ENCODE measurements at regions not wholly inside any gene's neighbourhood (a gene's known extent, or its start where the extent isn't known, plus 50 kb on each side); places are given as distances from the start of the nearest gene placed in this dataset.

- DNase-seq (ENCODE audit: low read depth in 2 of 2), result no peak
Measured at GRCh38 chr16:51592535-51593300, 441.6 kb upstream of the SALL1 start.

- no peak for DNase-seq (ENCODE audit: low read depth in 2 of 2)
Measured at GRCh38 chr16:51592001-51592501, 441.0 kb upstream of the SALL1 start.

GRCh38 chr16:51591480-51591879, 440.4 kb upstream of the SALL1 start:
- no peak for DNase-seq (ENCODE audit: low read depth in 2 of 2)

GRCh38 chr16:51579652-51580360, 428.7 kb upstream of the SALL1 start:
- DNase-seq (ENCODE audit: low read depth in 2 of 2), result no peak

- no peak for DNase-seq (ENCODE audit: low read depth in 2 of 2)
Measured at GRCh38 chr16:51577621-51578303, 426.7 kb upstream of the SALL1 start.

- no peak for DNase-seq (ENCODE audit: low read depth in 2 of 2)
Measured at GRCh38 chr16:51576498-51577195, 425.6 kb upstream of the SALL1 start.

- no peak for DNase-seq (ENCODE audit: low read depth in 2 of 2)
Measured at GRCh38 chr16:51573191-51573590, 422.1 kb upstream of the SALL1 start.

- DNase-seq (ENCODE audit: low read depth in 2 of 2), result no peak
Measured at GRCh38 chr16:51569203-51569931, 418.3 kb upstream of the SALL1 start.

- no peak for DNase-seq (ENCODE audit: low read depth in 2 of 2)
Measured at GRCh38 chr16:51567911-51568310, 416.8 kb upstream of the SALL1 start.

GRCh38 chr16:51565184-51565583, 414.1 kb upstream of the SALL1 start:
- DNase-seq (ENCODE audit: low read depth in 2 of 2), result no peak

GRCh38 chr16:51562891-51563290, 411.8 kb upstream of the SALL1 start:
- no peak for DNase-seq (ENCODE audit: low read depth in 2 of 2)

GRCh38 chr16:51559901-51560300, 408.8 kb upstream of the SALL1 start:
- no peak for DNase-seq (ENCODE audit: low read depth in 2 of 2)

- no peak for DNase-seq (ENCODE audit: low read depth in 2 of 2)
Measured at GRCh38 chr16:51557670-51558069, 406.6 kb upstream of the SALL1 start.

GRCh38 chr16:51556694-51557340, 405.7 kb upstream of the SALL1 start:
- no peak for DNase-seq (ENCODE audit: low read depth in 2 of 2)

- no peak for DNase-seq (ENCODE audit: low read depth in 2 of 2)
Measured at GRCh38 chr16:51553910-51554309, 402.8 kb upstream of the SALL1 start.

GRCh38 chr16:51553314-51553713, 402.2 kb upstream of the SALL1 start:
- no peak for DNase-seq (ENCODE audit: low read depth in 2 of 2)

GRCh38 chr16:51550800-51551347, 399.8 kb upstream of the SALL1 start:
- DNase-seq (ENCODE audit: low read depth in 2 of 2), result no peak

GRCh38 chr16:51549836-51550235, 398.8 kb upstream of the SALL1 start:
- DNase-seq (ENCODE audit: low read depth in 2 of 2), result no peak

GRCh38 chr16:51545951-51546350, 394.9 kb upstream of the SALL1 start:
- DNase-seq (ENCODE audit: low read depth in 2 of 2), result no peak

- DNase-seq (ENCODE audit: low read depth in 2 of 2), result no peak
Measured at GRCh38 chr16:51544851-51545467, 393.9 kb upstream of the SALL1 start.

Data from stimulated activated CD4-positive, alpha-beta T cell treated with anti-CD3 and anti-CD28 coated beads, Interleukin-1b, Interleukin-23, amount 100 ng/mL, for 4 hours (primary cell).